ENCODE measurements at regions not wholly inside any gene's neighbourhood (a gene's known extent, or its start where the extent isn't known, plus 50 kb on each side); places are given as distances from the start of the nearest gene placed in this dataset.
"Not testable (repeated sequence)": the region's sequence is repeated elsewhere in the genome, so short reads cannot be mapped to it uniquely, and the experiment has no call there.

GRCh38 chr5:91283326-91283725 is 99.8 kb downstream of the ARRDC3 start:
- no peak for DNase-seq

DNA sequence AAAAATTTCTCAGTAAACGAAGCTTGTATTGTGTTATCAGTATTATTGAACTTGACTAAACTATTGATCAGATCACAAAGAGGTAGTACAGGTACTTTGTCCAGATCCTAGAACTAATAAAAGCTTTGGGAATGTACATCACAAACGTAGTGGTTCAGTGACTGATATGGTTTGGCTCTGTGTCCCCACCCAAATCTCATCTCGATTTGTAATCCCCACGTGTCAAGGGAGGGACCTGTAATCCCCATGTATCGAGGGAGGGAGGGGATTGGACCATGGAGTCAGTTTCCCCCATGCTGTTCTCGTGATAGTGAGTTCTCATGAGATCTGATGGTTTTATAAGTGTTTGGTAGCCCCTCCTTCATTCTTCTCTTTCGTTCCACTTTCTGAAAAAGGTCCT is 100.9 kb downstream of the ARRDC3 start:
- no peak for DNase-seq

GRCh38 chr5:91281401-91281800 is 101.7 kb downstream of the ARRDC3 start:
- DNase-seq = peak; percentile 38

DNA sequence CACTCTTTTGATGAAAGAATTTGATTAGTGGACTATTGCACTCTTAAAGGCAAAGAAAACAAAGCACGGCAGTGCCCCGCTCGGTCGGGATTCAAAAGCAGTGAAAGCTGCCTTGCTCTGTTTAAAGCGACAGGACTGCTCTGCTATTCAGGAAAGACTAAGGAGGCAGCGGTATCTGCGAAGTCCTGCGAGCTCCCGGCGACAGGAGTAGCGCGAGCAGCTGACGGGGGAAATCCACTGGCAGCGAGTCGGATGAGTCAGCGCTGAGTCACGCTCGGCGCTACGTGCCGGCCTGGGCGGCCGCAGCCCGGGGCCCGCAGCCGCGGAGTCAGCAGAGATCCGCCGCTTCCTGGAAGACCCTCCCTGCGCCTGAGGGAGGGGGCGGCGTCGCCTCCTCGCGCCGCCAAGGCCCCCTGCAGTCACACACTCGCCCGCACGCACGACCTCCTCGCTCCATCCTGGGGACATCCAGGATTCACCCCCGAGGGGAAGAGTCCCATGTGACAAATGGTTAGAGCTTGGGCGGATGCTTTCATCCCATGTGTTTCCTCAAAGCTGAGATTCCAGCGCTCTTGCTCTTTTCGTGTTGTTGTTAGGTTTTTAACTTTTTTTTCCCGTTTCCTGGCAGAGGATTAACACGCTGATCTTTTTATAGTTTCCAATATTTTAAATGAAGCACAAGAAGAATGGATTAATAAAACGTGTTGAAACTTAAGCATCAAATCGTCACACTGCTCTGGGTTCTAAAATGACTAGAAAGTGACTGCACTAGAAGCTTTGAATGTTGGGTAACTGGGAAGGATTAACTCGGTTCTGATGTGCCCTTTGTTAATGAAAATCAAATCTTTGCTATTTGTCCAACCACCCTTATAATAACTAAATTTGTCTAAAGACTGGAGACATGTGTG is 102.5 kb downstream of the ARRDC3 start:
- DNase-seq = peak; percentile 97

GRCh38 chr5:91277840-91278239 is 105.3 kb downstream of the ARRDC3 start:
- DNase-seq = no peak

GRCh38 chr5:91277093-91277626 is 106.0 kb downstream of the ARRDC3 start:
- no peak for DNase-seq

DNA sequence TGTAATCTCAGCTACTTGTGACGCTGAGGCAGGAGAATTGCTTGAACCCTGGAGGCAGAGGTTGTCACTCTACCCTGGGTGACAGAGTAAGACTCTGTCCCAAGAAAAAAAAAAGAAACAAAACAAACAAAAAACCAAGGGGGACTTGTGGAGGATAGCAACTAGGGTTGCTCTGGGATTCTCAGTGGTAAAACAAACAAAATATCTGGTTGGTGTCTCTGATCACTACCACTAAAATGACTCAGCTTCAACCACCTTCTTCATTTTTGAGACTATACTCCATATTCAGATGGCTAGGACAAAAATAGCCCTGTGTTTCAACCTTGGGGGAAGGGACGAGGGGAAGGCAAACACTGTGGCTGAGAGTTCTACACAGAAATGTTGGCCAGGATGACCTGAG is 110.3 kb downstream of the ARRDC3 start:
- no peak for DNase-seq

- no peak for DNase-seq
Measured at GRCh38 chr5:91271999-91272398, 111.1 kb downstream of the ARRDC3 start.

DNA sequence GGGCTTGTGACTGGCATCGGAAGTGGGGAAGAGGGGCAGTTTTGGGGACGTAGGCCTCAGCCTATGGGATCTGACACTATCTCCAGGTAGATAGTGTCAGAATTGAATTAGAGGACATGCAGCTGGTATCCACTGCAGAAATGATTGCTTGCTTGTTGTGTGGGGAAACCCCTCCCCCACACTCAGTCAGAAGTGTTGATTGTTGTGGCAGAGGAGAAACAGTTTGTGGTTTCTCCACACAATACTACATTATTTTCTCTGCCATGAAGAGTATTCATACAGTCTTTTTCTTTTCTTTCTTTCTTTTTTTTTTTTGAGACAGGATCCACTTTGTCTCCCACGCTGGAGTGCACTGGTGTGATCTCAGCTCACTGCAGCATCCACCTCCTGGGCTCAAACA is 113.9 kb downstream of the ARRDC3 start:
- no peak for DNase-seq

DNA sequence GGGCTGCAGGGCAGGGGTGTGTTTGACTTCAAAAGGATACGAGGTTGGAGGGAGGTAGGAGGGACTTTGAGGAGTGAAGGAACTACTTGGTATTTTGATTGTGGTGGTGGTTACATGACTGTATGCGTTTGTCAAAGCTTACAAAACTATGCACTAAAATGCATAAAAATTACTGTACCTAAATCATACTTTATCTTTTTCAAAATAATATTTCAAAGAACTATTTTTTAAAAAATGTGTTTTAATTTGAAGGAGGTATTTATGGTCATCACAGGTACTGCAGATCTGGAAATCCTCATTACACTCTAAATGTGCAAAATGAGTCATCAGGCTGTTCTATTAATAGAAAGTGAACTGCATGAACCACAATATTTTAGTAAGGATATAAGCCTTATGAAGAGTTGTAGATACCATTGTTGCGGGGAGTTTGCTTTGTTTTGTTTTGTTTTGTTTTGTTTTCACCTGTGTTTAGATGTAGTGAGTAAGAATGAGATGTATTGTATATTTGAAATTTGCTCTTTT is 116.9 kb downstream of the ARRDC3 start:
- no peak for DNase-seq

DNA sequence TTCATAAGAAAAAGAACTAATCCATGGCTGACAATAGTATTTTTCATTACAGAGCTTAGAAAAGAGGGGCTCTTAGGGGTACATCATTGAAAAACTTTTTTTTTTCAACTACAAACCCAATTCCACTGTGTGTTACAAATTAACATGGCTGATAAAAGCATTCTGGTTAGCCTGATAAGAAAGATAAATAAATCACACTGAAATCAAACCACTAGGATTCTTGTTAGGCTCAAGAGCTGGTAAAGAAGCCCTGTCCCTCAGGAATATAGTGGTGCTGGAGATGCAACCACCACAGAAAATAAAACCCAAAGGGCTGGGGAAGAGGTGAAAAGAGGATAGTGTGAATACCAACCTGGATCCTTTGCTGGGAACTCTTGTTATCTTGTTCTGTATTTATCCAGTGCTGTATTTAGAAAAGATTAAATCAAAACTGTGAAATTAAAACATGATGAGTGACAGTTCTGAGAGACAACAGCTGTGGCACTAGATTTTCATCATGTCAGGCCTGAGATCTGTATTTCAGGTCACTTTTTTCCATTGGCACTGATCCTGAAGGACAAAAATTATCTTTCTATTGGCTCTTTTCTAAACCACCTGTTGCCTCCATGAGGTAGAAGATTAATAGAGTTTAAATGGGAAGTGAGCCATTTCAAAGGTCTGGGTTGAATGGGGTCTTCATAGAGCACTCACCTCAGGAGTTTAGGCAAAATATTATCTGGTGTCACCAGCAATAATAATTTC is 118.6 kb downstream of the ARRDC3 start:
- DNase-seq = no peak

DNA sequence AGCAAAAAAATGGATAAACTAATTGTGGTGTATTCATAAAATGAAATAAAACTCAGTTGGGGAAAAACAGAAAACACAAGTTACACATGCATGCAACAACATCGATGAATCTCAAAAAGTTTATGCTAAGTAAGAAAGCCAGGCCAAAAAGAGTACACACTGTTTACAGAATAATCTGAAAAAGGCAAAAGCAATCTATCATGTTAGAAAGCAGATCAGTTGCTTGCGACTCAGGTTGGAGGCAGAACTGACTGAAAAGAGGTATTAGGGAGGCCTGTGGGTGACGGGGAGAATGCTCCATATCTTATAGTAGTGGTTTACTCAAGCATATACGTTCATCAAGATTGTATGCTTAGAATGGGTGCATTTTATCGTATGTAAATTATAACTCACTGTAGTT is 119.2 kb downstream of the ARRDC3 start:
- no peak for DNase-seq

DNA sequence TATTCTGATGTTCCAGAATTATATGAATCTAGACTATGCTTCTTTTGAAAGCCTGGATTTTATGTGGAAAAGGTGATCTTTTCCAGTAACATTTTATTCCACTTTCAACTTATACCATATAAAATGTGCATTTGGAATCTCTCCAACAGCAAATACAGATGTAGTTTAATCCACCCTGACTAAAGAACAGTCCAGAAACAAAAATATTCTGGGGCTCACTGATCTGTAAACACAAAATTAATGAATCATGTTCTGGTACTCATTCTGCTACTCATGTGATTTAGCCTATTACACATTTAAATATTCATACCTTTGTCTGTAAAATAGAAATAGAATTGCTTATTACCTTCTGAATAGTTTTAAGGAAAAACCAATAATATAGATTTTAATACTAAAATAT is 125.8 kb downstream of the ARRDC3 start:
- DNase-seq = no peak

DNA sequence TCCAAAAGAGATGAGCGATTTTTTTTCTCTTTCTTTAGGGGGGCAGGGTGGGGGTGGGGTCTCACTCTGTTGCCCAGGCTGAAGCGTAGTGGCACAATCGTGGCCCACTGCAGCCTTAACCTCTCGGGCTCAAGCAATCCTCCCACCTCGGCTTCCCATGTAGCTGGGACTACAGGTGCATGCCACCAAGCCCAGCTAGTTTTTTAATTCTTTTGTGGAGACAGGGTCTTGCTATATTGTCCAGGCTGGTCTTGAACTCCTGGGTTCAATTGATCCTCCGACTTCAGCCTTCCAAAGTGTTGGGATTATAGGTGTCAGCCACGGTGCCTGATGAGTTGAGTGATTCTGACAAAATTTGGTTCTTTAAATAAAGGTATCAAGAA is 127.0 kb downstream of the ARRDC3 start:
- no peak for DNase-seq

DNA sequence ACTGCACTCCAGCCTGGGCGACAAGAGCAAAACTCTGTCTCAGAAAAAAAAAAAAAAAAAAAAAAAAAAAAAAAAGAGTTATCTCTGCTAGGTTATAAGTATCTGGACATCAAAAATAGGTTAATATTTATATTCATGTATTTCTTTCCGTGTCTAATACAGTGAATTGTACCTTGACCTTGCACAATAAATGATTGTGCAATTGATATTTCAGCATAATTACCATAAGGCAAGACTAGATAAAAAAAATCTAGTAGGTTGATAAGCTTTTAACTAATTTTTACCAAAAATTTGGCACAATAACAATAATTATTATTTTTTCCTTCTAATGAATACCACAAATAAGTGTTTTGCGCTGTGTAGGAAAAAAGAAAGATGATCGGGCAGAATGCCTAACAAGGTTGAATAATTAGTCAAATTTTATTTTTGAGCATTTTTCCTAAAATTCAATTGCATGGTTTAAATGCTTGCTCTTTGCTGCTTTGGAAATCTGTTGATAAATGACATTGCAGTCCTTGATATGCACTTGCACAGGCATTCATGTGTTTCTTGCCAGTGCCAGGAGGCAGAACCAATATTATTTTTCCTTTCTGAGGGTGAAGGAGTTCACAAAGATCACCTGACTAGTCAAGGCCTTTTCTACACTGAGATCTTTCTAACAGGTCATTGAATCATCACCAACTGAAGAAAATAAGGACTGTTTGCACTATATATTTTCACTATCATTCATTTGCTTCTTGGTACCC is 127.5 kb downstream of the ARRDC3 start:
- no peak for DNase-seq

DNA sequence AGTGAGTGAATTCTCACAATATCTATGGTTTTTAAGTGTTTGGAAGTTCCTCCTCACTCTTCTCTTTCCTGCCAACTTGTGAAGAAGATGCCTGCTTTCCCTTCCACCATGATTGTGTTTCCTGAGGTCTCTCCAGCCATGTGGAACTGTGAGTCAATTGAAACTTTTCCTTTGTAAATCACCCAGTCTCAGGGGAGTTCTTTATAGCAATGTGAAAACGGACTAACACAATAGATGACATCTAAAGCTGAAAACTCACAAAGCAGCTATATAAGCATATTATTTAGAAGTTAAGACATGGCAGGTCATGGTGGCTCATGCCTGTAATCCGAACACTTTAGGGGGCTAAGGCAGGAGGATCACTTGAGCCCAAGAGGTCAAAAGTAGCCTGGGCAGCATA is 130.2 kb downstream of the ARRDC3 start:
- DNase-seq = no peak

DNA sequence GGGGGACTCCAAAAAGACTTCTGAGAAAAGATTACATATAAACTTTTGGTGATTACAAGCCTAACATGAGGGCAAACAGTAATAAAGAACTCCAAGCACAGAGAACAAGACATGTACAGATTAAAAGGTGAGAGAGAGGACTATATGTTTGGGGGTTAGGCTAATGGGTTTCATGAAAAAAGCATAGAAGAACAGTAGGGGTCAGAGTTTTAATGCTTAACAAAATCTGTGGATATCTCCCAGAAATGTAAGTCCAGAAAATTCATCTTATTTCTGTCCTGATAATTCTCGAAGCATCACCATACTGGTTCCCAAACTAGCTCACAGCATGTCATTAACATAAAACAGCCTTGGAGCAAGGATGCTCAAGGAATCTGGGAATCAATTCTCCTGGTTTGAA is 137.2 kb downstream of the ARRDC3 start:
- no peak for DNase-seq

DNA sequence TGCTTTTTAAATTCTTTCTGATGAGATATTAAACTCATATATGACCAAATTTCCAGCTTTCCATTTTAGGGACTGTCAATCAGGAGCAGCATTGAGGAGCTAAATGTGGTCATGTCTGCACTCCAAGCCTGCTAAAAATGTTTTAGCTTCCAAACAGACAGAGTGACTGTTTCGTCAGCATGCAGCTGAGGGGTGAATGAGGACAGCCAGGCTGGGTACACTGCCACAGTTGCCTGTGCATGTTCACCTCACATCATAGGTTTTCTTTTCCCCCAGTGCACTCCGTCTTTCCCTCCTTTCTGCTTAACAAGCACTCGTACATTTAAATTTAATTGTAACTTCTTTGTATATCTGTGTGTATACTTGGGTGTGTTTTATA is 138.1 kb downstream of the ARRDC3 start:
- DNase-seq = no peak

- no peak for DNase-seq
Measured at GRCh38 chr5:91244380-91245073, 138.6 kb downstream of the ARRDC3 start.

- DNase-seq = no peak
Measured at GRCh38 chr5:91243852-91244251, 139.3 kb downstream of the ARRDC3 start.

DNA sequence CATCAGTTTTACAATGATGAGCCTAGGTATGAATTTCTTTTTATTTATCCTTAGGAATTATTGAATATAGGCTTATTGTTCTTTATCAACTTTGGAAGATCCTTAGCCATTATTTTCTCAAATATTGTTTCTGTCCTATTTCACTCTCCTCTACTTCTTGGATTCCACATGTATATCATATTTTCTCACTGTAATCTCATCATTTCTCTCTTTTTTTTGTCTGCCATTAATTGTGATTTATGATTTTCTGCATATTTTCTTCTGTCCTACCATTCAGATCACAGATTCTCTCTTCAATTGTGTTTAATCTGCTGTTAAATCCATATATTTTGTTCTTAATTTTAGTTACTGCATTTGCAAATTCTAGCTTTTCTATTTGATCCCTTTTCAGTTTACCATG is 139.8 kb downstream of the ARRDC3 start:
- DNase-seq = no peak

DNA sequence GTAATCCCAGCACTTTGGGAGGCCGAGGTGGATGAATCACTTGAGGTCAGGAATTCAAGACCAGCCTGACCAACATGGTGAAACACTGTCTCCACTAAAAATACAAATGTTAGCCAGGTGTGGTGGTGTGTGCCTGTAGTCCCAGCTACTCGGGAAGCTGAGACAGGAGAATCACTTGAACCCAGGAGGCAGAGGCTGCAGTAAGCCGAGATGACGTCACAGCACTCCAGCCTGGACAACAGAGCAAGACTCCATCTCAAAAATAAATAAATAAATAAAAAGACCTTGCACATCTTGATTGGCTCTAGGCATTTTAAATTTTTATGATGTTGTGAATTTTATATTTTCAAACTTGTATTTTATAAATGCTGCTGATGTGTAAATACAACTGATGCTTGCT is 141.7 kb downstream of the ARRDC3 start:
- not testable (repeated sequence) for DNase-seq
